HG02970 (cell line): ENCODE measurements at regions not wholly inside any gene's neighbourhood (a gene's known extent, or its start where the extent isn't known, plus 50 kb on each side); places are given as distances from the start of the nearest gene placed in this dataset.

Experiments
- ATAC-seq: cut with Tn5 transposase; IDR thresholded peaks from one replicate; pipeline ENCODE4 v1.9.1; 2021; ENCODE audit warnings: mild to moderate bottlenecking, moderate library complexity, moderate number of reproducible peaks; ENCODE audit not compliant: unreplicated experiment, low FRiP score

DNA sequence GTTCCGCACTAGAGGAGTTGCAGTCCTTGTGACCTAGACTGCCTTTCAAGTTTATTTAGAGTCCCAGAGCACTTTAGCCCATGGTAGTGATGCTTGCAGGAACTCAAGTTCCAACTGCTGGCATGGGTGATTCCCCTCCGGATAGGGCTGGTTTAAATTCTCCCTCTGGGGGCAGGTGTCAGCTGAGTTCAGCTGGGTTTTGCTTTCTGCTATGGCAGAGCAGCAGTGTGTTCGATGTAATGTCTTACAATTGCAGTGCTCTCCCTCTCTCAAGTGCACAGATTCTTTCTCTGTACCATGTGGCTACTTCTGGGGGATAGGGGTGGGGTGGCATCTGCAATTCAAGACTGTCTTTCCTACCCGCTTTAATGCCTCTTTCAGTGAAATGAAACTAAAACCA, 164.8 kb upstream of the ZIC3 start:
- no peak for ATAC-seq

DNA sequence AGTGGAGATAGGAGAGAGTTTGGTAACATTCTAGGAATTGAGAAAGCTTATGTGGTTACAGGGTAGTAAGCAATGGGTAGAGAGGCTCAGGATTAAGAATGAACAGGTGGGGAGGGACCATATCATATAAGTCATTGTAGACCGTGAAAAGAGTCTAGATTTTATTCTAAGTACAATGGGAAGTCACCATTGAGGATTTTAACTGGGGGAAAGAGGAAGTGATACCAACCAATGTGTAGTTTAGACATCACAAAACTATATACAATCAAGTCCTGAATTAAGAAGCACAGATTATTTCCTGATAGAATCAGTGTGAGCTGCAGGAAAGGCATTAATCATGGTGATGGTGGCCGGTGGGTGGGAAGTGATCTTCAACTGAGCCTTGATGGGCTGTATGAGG, 178.3 kb upstream of the ZIC3 start:
- no peak for ATAC-seq

DNA sequence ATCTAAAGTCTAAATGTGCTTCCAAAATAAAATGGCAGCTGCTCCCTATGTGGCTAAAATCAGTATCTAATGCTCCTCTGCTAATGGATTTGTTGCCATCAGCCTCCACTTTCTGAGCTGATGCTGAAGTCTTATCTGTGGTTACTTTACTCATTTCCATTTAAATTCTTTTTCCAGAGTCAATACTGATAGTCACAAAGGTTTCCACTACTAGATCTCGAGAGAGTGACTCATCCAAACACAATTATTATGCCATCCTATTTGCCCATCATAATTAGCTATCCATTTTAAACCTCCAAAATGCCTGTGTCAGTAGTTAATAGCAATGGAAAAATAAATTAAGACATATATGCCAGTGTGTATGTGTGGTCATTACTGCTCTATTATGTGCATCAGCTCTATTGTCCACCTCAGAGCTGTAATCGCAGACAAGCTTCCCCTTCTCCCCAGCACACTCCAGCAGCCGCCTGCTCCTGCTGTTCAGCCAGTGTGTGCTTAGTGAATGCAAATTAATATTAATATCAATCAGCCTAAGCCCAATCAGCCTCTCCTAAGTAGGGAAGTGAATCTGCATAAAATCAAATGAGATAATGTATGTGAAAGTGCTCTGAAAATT, 199.8 kb upstream of the ZIC3 start:
- ATAC-seq, result no peak

DNA sequence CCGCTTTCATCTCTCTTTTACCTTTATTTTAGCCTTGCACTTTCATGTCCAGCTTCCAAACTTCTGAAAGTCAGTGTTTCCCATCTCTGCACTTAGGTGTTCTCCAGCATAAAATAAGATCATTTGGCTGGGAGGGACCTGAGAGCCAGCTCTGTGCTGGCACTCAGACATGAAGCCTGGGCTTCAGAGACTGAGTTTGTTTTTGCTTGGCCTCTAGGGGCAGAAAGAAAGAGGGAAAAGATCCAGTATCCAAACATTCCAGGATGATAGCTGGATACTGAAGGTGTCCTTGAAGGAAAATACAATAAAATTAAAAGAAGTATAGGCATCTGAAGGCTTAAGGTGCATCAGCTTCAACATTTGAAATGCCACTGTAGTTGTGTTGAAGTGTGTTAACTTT, 202.4 kb upstream of the ZIC3 start:
- no peak for ATAC-seq

DNA sequence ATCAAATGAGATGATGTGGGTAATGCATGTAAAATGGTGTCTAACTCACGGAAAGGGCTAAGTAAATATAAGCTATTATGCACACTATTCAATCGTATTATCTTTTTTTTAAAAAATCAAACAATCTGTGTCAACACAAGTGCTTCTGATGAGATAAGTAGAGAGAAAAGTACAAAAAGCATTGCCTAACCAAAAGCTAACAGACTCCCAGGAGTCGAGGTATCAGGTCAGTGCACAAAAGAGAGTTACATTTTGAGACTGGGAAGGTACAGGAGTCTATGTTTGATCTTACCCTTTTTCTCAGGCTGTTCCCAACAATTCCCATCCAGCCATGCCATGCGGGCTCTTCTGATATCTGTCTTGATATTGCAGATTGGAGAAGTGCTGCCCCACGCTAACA, 203.3 kb upstream of the ZIC3 start:
- ATAC-seq, result no peak

DNA sequence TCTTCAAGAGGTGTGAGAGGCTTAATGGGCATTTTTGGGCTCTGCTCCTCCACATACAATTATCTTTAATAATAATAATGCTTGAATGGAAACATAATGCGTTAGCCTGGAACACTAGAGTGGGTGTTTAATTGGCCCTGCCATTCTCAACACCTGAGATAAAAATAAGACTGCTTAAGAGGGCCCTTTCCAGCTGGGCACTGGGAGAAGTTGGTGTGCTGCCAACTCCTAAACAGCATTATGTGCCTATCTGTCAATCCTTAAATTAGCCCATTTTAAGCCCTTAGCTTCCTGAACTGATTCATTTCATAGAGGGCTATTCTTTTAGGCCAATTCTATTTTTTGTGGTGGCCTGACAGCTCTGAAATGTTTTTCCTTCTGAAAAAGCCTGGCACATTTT, 211.1 kb upstream of the ZIC3 start:
- no peak for ATAC-seq

DNA sequence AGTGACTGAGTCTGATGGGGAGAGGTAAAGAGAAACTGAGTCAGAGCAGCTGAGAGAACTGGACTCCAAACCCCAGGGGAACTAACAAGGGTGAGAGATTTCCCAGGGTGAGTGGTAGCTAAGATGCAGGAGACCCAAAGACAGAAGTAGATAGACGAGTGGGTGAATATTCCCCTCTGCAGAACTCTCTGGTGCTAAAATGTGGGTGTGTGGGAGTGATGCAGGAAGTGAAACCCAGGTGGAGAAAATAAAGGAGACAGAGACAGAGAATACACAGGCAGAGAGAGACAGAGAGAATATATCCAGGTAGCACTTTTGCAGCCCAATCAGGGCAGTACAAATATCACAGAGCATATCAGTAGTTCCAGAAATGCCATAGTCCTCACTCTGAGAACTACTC, 212.5 kb upstream of the ZIC3 start:
- no peak for ATAC-seq

DNA sequence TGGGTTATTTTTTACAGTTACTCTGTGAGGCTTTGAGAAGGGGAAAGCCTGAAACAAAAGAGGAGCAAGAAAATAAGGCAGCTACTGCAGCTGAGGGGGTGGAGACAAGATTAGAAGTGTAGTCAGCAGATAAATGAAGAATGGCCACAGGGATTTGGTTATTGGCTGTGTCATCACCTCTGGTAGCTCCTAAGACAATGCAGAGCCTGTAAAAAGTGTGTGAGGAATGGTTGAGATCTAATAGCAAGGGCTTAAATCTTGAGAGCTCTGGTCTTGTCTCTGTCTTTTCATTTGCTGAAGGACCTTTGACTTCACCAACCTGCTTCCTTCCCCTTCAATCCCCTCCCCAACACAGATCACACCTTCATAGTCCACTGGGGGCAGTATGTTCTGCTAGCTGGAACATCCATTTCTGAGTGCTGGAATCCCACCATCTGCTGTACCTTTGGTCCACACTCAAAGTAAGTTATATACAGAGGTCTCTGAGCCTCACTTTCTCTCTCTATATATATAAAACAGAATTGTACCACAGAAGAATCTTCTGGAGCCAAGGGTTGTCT, 213.7 kb upstream of the ZIC3 start:
- no peak for ATAC-seq

DNA sequence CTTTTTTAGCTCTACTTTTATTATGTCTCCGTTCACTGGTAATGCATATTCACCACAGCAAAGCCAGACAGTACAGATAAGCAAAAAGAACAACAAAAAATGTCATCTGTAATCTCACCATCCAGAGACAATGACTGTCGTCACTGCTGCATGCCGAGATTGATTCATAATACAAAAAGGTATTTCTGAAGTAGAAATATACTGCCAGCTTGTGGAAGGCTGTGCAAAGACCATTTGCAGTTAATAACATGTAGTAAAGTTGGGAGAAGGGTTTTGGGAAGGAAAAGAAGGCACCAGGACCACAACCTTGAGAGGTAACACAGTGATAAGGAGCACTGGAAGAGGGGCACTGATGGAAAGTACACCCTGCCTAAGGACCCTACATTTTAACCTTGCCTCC, 223.0 kb upstream of the ZIC3 start:
- ATAC-seq, result no peak

DNA sequence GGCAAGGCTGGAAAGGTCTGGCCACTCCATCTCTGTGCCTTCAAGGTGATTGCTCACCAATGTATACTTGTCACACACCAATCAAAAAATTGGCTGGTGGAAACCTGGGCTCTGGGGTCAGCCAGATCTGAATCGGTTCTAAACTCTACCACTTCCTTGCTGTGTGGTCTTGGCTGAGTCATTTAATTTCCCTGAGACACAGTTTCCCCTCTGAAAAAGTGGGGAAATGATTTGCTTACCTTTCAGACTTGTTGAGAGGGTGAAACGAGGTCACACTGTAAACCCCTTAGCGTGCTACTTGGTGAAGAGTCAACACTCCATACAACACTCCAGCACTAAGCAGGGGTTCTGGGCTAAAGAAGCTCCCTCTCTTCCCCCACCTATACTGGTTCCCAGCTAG, 252.3 kb upstream of the ZIC3 start:
- no peak for ATAC-seq

DNA sequence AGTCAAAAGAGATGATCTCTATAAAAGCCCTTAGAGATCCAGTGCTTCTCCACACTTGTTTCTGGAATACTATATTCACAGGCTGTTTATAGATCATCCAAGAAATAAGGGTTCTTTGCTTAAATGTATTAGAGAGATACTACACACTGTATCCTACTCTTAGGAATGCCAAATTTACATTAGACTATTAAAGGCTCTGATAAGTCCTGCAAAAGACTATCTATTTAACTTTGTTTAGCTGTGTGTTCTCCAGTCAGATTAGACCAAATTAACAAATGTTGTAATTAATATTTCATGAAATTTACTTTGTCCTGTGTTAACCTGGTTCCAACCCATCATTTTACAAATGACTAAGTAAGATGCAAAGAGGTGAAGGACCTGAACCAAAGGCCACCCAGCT, 260.5 kb upstream of the ZIC3 start:
- ATAC-seq, result no peak

DNA sequence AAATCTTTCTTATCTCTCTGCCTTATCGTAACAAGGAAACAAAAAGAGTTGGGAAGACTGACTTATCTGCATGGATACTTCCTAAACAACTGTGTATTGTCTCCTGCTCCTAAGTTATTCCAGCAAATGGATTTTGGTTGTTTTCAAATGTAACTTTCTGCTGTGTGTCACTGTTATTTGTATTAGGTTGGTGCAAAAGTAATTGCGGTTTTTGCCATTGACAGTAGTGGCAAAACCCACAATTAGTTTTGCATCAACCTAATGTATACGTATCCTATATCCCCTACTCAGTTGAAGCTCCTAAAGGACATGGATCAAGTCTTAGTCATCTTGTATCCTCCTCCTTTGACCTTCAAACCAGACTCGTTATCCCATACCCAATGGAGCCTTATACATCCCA, 263.4 kb upstream of the GPR101 start:
- no peak for ATAC-seq

DNA sequence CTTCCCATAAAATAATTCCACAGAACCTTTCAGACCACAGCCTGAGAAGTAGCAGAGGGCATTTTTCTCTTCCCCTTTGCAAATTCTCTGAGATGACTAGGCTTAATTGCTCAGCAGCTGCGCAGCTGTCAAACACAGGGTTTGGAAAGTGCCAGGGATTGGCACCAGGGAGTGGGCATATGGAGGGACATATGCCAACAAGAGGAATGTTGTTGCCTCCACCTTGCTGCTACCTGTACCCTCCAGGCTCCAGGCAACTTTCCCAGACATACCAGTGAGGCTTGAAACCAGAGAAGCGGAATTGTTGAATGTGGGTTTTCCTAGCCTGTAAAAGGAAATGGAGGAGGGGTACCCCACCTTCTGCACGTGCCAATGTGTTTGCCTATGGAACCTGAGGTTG, 256.2 kb upstream of the GPR101 start:
- no peak for ATAC-seq

DNA sequence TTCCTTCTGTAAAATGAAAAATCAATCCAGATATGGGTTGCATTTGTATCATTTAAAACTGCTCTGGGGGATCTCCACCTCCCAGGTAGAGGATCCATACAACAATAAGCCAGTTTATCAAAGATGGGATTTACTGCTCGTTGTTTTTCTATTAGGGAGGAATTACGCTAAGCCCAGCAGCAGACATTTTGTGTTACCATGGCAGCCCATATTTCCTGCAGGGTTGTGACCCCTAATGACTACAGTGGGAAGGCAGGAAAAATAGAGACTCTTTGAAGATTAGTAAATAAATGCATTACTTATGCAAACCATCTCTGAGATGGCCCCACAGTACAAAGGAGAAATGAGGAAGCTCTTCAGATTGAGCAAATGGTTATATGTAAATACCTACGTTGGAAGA, 253.4 kb upstream of the GPR101 start:
- no peak for ATAC-seq

DNA sequence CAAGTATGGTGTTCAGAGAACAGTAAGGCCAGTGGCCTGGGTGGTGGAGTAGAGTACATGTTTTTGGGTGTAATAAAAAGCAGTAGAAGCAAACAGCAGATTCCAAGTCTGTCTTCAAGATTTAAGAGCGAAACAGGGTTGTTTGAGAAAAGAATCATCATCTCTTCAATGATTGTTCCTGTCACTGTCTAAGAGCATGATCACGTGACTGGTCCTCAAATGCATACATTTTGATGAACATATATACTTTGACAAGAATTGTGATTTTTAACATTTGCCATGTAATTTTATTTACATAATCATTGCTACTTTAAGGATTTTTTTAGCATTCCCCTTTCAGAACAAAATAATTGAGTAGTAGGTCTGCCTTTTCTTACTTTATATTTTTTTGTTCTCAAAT, 252.6 kb upstream of the GPR101 start:
- no peak for ATAC-seq

DNA sequence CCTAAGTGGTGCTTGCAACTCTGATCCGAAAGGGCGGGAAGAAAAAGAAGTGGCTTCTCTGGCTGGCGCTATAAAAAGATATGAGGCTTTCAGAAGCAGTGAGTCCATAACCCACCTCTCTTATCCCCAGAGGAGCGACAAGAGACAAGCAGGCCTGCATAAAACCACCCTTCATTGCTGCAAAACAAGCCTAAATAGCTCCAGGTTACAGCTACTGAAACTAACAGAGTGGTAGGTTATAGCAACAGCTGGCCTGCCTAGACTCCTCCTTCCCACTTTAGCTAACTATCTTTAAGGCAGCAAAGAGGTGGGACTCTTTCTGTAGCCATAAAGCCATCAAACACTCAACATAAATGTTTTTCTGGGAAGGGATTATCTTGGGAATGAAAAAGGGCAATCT, 245.0 kb upstream of the GPR101 start:
- no peak for ATAC-seq

DNA sequence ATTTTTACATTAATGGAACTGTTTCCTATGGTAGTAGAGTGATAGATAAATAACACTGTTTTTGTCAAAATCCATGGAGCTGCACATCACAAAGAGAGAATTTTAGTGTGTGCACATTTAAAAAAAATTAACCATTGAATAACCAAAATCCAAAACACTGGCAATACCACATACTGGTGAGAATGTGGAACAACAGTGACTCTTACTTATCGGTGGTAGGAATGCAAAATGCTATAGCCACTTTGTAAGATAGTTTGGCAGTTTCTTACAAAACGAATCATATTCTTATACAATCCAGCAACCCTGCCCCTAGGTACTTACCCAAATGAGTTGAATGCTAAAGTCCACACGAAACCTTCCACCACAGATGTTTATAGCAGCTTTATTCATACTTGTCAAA, 229.6 kb upstream of the GPR101 start:
- ATAC-seq, result no peak

DNA sequence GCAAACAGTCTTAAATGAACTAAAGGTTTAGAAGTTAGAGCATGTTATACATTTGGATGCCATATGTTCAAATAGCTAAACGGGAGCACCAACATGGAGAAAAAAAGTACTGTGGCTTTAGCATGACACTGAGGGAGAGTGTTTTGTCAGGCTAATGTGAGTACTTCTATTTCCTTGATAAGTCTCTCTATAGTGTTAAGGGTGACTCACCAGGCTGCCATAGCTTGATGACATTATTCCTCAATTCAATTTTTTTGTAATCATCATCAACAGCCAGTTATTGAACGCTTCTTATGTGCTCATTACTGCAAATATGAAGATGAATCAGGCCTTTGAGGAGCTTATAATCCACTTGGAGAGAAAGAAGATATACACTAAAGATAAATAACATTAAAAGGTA, 211.4 kb upstream of the GPR101 start:
- no peak for ATAC-seq

DNA sequence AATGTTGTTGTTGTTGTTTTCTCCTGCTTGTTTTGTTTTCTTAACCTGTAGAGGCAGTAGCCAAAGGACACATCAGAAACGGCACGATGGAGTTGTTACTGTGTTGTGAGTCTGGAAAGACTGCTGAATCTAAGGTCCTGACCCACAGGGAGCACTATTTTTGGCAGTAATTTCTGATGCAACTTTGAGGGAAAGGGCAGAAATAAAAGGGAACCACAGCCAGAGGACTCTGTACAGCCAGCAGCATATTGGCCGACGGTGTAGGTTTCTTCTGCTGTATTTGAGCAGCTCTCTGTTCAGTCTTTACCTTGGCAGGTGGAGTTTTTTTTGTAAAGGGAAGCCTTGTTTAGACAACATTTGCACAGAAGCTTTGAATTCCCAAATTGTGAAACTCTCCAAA, 203.0 kb upstream of the GPR101 start:
- ATAC-seq, result no peak

DNA sequence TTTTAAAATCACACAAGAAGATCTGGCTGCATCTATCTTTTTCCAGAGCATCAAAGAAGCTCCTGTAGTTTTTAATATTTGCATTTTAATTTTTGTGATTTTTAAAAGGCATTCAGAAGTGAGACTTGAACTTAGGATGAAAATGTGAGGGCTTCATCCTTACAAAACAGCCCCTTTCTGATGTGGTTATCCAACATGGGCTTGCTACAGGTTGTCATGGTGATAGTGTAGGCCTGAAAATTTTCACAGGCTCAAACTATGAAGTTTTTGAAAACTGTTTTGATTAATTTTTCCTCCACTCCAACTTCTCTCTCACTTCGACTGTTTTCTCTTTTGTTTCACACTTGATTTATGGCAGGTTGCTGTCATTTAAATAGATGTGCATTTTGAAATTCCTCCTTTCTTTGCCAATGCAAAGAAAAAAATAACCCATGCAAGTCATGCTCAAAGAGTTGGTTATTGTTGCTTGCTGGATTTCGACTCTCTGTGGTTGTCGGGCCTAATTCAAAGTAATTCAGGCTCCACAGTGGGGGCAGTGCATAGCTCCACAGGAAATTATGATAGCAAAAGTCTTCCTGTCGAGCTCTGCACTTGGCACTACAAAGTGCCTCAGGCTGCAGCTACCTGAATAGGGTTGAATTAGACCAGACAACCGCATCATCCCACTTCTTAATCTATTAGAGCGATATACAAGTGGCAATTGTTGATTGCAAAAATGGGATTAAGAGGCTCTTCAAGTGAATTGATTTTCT, 201.0 kb upstream of the GPR101 start:
- no peak for ATAC-seq

DNA sequence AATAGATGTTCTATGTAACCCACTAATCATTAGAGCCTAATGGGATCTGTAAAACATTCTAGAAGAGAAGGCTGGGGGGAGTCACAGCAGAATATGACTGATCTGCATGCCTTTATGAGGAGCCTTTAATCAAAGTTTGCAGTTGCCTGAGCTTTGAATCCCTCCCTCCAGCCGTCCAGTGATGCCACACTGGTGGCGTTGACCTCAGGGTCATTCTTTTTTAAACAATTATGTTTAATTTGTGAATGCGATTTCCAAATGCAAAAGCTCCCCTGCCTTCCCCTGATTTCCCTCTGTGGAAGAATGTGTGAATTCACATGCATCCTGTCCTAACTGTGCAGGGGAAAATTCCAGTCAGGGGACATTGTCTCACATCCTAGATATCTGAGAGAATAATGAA, 199.7 kb upstream of the GPR101 start:
- ATAC-seq, result no peak

DNA sequence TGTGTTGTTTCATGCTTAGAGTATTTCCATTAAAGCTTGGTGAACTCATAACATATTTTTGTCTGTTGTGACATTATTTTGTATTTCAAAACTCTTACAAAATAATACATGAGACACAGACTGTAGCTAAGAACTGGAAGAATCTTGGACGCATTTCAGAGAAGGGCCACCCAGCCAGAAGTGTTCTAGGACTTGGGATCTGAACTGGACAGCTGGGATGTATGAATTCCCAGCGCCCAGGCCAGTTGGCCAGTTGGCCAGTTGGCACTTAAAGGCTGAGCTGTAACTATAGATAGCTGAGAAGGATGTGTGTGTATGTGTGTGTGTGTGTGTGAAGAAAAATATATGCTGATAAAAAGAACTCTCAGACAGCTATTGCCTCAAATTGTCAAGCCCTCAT, 193.4 kb upstream of the GPR101 start:
- ATAC-seq, result no peak
